ENCODE measurements at regions not wholly inside any gene's neighbourhood (a gene's known extent, or its start where the extent isn't known, plus 50 kb on each side); places are given as distances from the start of the nearest gene placed in this dataset.

- TF ChIP-seq POLR2A (IDR thresholded peaks at IDR 0.05) = no peak
- TF ChIP-seq CTCF (IDR thresholded peaks at IDR 0.05) = no peak
Observed at GRCh38 chr15:96894659-96895058, 564.2 kb downstream of the NR2F2 start.

All from ovary (tissue), 3 donors.